ENCODE measurements at regions not wholly inside any gene's neighbourhood (a gene's known extent, or its start where the extent isn't known, plus 50 kb on each side); places are given as distances from the start of the nearest gene placed in this dataset.

- no peak for TF ChIP-seq CTCF (IDR thresholded peaks at IDR 0.05; ENCODE audit: insufficient read depth, low read depth, low read length)
- TF ChIP-seq EZH2 (IDR thresholded peaks at IDR 0.05; ENCODE audit: insufficient read depth, low read length) = no peak
Observed at GRCh38 chr20:26347396-26347795, 650.7 kb upstream of the ZNF337 start.
